GM19455 (cell line): ENCODE measurements at regions not wholly inside any gene's neighbourhood (a gene's known extent, or its start where the extent isn't known, plus 50 kb on each side); places are given as distances from the start of the nearest gene placed in this dataset.

Experiments used
- ATAC-seq: cut with Tn5 transposase; IDR thresholded peaks from one replicate; pipeline ENCODE4 v1.9.1; 2021; ENCODE audit not compliant: unreplicated experiment

- ATAC-seq = no peak
These were observed 113.7 kb downstream of the FOXA2 start for GRCh38 chr20:22470620-22471026.

DNA sequence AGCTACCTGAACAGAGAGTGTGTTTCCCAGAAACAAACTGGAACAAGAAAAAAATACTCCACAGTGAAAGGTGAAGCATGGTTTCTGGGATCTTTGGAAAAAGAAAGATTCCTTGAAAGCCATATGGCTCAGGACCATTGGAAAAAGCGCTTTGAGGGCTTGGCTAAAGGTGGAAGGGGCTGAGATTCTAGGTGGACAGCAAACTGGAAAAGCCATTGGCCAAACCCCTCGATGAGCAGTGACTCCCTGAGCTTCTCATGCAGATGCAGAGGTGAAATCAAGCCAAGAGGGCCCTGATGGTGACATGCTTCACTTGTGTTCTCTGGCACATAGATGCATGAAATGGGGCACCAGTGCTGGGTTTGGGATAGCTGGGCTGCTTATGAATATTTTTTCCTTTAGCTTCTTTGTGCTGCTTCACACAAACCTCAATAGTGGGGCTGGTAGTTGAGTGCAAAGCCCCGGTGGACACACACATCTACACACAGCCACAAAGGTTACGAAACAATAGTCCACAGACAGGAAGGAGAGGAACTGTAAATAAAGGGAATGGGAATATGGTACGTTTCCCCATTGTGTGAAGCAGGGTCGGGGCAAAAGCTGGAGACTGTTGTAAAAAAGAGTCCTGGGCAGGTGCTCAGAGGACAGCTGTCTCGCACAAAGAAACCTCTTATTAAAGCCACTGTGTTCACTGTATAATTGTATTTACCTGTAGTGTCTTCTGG is 117.8 kb downstream of the FOXA2 start:
- ATAC-seq = no peak

DNA sequence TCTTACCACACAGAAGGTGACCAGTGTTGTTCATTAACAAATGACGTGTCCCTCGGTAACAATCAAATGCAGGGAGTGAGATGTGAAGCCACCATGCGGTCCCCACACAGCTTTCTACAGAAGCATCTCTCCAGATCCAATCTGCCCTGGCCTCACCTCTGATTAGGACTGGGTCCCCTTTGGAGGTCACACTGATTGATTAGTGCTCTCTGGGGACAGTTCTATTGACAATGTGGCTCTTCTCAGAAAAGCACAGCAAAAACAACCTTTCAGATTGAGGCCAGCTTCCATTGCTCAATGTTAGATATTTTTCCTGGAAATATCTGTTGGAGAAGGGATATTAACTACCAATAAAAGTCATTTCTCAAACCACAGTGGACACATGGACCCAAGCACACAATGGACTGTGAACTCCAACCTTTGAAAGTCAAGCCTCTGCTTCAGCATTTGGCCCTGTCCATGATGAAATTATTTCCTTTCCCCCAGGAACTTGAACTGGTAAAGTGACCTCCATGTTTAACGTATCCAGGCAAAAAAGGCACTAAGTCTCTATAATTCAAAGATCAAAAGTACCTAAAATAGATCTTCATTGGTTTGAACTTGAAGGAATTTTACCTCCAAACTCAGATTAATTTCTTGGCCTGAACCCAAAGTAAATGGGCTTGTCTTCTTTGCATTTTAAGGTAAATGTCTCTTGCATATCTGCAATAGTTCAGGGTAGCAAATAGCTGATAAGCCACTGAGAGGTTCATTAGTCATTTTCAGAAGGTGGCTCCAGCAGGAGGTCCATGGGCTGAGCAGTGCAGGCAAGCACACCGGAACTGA is 118.5 kb downstream of the FOXA2 start:
- ATAC-seq = no peak

DNA sequence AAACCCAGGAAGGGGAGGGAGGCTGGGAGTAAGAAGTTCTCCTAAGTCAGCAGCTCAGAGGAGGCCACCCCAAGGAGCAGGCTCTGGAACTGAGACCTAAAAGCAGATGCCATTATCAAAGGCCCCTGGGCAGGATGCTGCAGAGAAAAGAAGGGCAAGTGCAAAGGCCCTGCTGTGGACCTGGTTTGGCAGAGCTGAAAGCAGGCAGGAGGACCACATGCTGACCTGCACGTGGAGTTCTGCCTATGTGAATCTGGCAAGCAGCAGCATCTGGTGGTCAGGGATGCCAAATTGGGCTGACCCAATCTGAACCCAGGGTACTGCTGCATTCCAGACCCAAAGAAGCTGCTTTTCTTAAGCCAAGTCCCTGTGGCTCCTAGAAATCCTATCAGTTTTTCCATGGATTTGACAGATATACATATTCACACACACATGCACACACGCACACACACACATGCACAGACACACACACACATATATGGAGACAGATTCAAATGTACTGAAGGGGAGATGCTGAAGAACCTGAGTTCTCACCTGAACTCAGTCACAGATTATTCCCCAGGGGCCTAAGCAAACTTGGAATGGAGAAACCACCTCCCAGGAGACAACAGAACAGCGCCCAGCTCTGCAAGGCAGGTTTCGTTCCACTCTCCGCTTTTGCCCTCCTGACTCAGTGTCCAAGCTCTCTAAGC is 119.9 kb downstream of the FOXA2 start:
- no peak for ATAC-seq

- ATAC-seq = no peak
These were observed 121.1 kb downstream of the FOXA2 start for GRCh38 chr20:22462975-22463914.

GRCh38 chr20:22460803-22461202 is 123.6 kb downstream of the FOXA2 start:
- no peak for ATAC-seq

- no peak for ATAC-seq
These were observed 124.1 kb downstream of the FOXA2 start for GRCh38 chr20:22460231-22460630.

- ATAC-seq = no peak
These were observed 124.6 kb downstream of the FOXA2 start for GRCh38 chr20:22459754-22460153.

- ATAC-seq = no peak
These were observed 128.3 kb downstream of the FOXA2 start for GRCh38 chr20:22456109-22456508.

DNA sequence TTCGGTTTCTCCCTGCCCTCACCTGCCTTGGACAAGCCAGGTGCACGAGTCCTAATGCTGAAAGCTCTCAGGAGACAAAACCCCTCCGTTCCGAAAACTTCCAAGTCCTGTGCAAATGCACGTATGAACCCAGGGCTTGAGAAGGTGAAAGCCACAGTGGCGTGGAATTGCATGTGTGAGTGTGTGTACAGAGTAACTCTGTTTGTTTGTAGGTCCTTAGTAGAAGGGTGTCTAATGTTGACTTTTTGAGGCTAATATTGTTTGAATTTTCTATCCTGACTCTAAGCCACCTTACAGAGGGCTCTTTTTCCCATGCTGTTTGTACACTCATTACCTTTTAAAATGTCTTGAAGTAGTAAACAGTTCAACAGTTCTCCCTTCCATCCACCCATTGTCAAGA is 129.1 kb downstream of the FOXA2 start:
- no peak for ATAC-seq

- no peak for ATAC-seq
These were observed 130.9 kb downstream of the FOXA2 start for GRCh38 chr20:22453244-22454080.

DNA sequence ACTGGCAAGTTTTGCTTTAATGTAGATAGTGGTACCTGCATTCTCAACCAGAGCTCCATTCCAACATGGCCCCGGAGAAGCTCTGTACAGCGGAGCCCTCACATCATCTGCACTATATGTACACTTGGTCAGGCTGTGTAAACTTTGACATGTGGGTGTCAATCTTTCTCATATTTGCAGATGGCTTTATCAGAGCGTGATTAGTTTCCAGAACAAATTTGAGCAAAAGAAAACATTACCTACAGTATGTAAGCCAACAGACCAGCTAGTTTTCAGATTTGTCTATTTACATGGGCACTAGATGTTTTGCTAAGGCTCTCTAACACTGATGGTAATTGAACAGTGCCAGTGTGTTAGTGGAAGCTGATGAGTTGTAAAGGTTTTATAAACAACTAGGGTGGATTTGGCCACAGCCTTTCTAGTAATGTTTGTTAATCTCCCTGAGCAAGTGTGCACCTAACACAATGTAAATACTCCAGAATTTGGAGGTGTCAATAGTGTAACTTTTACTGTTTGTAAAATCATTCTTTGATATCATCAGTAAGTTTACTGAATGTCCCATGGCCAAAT is 131.8 kb downstream of the FOXA2 start:
- no peak for ATAC-seq

GRCh38 chr20:22450537-22450936 is 133.8 kb downstream of the FOXA2 start:
- no peak for ATAC-seq

- no peak for ATAC-seq
These were observed 135.0 kb downstream of the FOXA2 start for GRCh38 chr20:22449188-22449973.

- ATAC-seq = no peak
These were observed 137.0 kb downstream of the FOXA2 start for GRCh38 chr20:22447447-22447778.

- ATAC-seq = no peak
These were observed 137.5 kb downstream of the FOXA2 start for GRCh38 chr20:22446613-22447446.

GRCh38 chr20:22442318-22442717 is 142.1 kb downstream of the FOXA2 start:
- no peak for ATAC-seq

DNA sequence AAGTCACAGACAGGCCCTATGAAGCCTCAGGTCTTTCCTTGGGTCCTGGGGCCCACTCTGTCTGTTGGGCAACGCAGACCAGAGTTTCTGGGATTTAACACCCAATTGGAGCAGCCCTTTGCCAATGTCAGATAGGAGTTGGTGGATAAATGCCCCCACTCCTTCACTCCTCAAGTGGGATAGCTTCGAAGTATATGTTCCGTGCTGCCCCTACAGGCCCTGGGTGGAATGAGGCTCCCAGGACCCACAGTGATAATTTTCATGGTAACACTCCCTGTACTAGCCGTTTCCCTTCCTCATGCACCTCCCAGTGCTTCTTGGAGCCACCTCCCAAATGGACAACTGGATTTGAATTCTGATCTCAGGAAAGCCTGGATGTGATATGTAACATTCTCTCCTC is 145.4 kb downstream of the FOXA2 start:
- no peak for ATAC-seq
